ENCODE measurements at regions not wholly inside any gene's neighbourhood (a gene's known extent, or its start where the extent isn't known, plus 50 kb on each side); places are given as distances from the start of the nearest gene placed in this dataset.
A peak's percentile ranks its signal among the peaks of the same experiment; 100 is the strongest.

DNA sequence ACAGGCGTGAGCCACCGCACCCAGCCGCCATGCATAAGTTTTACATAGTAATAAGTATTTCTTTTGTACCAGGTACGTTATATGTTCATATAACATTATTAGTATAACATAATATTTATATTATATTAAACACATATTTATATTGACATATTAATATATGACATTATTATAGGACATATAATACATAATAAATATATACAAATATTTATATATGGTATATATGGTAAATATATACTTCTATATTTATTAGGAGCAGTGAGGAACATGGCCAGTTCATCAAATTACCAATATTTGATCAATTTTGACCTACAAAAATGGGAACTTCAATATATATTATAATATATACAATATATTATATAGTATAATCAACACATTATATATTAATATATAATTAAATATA is 245.9 kb upstream of the FGGY start:
- WGBS = 72% methylated on average over 4 of the region's 4 CpGs
- Histone ChIP-seq H3K4me1 (ENCODE audit: control insufficient read depth, insufficient read depth, low read length) (no peaks in the 10 kb centered on the region), H3K9me3 (ENCODE audit: control insufficient read depth, low read length) (no peaks in the 10 kb centered on the region), H3K27me3 (ENCODE audit: control insufficient read depth, insufficient read depth) (no peaks in the 10 kb centered on the region), H3K27ac (ENCODE audit: low read length) (no peak overlapping the region), H3K4me3 (ENCODE audit: low read length) (no peak overlapping the region)
- ATAC-seq (no peak), DNase-seq (no peak)
- intact Hi-C loops (cut with DNase I) = no loop called here

DNA sequence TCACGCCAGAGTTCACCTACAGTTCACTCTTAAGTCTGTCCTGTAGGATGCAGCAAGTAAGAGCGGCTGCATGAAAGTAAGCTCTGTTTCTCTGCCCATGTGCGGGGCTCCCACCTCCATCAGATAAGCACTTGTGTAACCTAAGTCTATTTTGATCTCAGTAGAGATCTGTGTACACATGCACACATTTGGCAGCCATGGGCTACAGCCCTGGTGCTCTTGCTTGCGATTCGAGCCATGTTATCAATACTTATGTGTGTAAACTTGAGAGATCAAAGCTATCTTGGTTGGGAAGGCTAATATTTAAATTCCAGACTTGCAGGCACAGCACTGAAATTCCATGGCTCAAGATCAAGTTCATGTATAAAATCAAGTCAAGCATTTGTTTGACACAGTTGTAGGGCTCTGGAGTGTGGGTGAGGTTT is 244.7 kb upstream of the FGGY start:
- H3K4me1 ChIP-seq (ENCODE audit: control insufficient read depth, insufficient read depth, low read length) = peaks cover 4% of the 10 kb centered on the region
- WGBS = 77% methylated on average over 5 of the region's 5 CpGs
- ATAC-seq (no peak), DNase-seq (no peak)
- no peaks in the 10 kb centered on the region for H3K27me3 ChIP-seq (ENCODE audit: control insufficient read depth, insufficient read depth)
- H3K4me3 ChIP-seq (ENCODE audit: low read length) = no peak overlapping the region
- H3K9me3 ChIP-seq (ENCODE audit: control insufficient read depth, low read length) = no peaks in the 10 kb centered on the region
- H3K27ac ChIP-seq (ENCODE audit: low read length) = no peak overlapping the region
- intact Hi-C loops (cut with DNase I) = no loop called here

DNA sequence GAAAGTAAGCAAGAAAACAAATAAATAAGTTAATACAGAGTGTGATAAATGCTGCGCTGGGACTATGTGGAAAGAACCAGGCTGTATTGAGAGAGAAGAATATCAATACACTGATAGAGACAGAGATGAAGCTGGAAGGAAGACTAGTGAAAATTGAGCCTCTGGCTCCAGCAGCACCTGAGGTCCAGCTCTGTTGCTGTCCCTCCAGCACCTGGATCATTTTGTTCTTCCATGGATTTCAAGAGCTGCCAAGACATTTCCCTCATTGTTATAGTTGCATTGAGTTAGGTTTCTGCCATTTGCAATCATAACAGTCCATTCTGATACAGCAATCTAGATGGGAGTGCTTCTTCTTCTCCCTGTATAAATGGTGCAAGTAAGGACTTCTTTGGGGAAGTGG is 242.7 kb upstream of the FGGY start:
- H3K4me1 ChIP-seq (ENCODE audit: control insufficient read depth, insufficient read depth, low read length) = peaks cover 8% of the 10 kb centered on the region
- ATAC-seq (no peak), DNase-seq (no peak)
- H3K27ac ChIP-seq (ENCODE audit: low read length) = no peak overlapping the region
- intact Hi-C loops (cut with DNase I) = no loop called here
- no peaks in the 10 kb centered on the region for H3K9me3 ChIP-seq (ENCODE audit: control insufficient read depth, low read length)
- whole genome bisulfite sequencing = 97% methylated on average over 1 of the region's 1 CpG
- no peak overlapping the region for H3K4me3 ChIP-seq (ENCODE audit: low read length)
- no peaks in the 10 kb centered on the region for H3K27me3 ChIP-seq (ENCODE audit: control insufficient read depth, insufficient read depth)

DNA sequence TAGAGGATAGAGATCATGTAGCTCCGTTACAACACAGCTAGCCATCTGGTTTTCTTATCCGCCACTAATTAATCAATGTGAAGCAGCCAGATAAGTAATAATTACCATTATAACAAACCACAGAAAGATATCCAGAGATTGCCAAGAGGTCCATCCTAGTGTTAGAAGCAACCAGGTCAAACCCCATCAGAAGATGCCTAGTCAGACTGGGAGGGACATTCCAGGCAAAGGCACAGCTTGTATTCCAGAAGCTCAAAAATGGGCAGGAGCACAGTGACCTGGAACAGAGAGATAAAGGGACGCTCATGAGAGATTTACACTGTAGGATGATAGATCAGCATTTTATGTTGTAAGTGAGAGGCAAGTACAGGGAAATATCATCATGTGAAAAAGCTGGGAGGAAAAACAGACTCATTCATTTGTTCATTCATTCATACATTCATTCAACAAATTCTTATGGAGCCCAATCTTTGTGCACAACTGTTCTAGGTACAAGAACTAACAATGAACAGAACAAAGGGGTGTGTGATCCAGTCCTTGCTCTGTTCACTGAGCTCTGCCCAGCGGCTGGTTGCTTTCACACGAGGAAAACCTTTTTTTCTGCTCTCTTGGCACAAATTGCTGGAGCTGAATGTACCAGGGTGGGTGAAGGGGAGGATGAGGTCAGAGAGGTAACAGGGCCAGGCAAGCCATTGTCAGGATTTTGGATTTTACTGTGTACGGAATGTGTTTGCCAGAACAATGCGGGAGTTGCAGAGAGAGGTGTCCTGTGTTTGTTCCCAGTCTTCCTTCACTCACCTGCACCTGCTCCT is 240.8 kb upstream of the FGGY start:
- WGBS = 61% methylated on average over 7 of the region's 7 CpGs
- intact Hi-C loops (cut with DNase I) = no loop called here
- H3K9me3 ChIP-seq (ENCODE audit: control insufficient read depth, low read length) = no peaks in the 10 kb centered on the region
- ATAC-seq (peak; percentile 23 to 25), DNase-seq (peak in 1 of 3 donors; percentile 53)
- H3K4me3 ChIP-seq (ENCODE audit: low read length) = no peak overlapping the region
- peak overlapping the region; percentile 22 for H3K27ac ChIP-seq (ENCODE audit: low read length)
- no peaks in the 10 kb centered on the region for H3K27me3 ChIP-seq (ENCODE audit: control insufficient read depth, insufficient read depth)
- peaks cover 8% of the 10 kb centered on the region for H3K4me1 ChIP-seq (ENCODE audit: control insufficient read depth, insufficient read depth, low read length)

DNA sequence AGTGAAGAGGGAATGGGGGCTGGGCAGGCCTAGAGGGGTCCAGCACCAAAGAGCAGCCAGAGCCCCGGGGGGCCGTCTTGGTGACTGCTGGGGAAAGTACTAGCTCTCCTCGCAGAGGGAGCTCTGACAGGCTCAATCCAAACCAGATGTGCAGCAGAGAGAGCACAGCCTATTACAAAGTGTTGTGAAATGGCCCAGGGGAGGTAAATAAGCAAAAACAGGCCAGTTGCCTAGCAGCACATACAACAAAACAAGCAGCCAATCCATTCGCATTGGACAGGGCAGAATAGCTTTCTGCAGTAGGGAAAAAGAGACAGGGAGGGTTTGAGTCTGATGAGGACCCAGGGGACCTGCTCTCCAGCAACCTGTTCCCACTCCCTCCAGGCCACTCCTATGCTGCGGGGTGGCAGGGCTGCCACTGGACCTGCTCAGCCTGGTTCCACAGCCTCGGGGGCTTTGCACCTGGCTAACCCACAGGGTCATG is 239.6 kb upstream of the FGGY start:
- peak; percentile 84 to 94 (median 92) for DNase-seq

DNA sequence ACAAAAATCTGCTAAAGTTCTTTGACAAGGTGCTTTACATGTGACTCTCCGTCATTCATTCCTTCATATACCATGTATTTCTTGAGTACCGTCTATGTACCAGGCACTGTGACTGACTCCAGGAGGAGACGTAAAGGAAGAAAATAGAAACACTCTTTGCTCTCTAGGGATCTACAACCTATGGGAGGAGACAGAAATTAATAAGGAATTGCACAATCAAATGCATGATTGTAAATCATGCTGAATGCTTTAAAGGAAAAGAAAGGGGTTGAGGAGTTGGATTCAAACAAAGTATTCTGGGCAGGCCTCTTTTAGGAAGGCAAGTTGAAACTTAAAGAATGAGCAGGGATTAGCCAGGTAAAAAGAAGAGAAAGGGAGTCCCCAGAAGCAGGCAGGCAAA is 239.1 kb upstream of the FGGY start:
- Histone ChIP-seq H3K4me3 (ENCODE audit: low read length) (no peak overlapping the region), H3K27me3 (ENCODE audit: control insufficient read depth, insufficient read depth) (no peaks in the 10 kb centered on the region), H3K9me3 (ENCODE audit: control insufficient read depth, low read length) (no peaks in the 10 kb centered on the region), H3K27ac (ENCODE audit: low read length) (peak overlapping the region; percentile 49), H3K4me1 (ENCODE audit: control insufficient read depth, insufficient read depth, low read length) (peaks cover 10% of the 10 kb centered on the region)
- no peak for ATAC-seq
- intact Hi-C loops (cut with DNase I) = no loop called here
- no peak for DNase-seq
- 93% methylated on average over 3 of the region's 3 CpGs for WGBS

More for the DNA sequence above, 239.6 kb upstream of the FGGY start:
- peaks cover 8% of the 10 kb centered on the region for H3K4me1 ChIP-seq (ENCODE audit: control insufficient read depth, insufficient read depth, low read length)
- no peak overlapping the region for H3K4me3 ChIP-seq (ENCODE audit: low read length)
- peak; percentile 87 to 94 for ATAC-seq
- no peaks in the 10 kb centered on the region for H3K27me3 ChIP-seq (ENCODE audit: control insufficient read depth, insufficient read depth)
- H3K27ac ChIP-seq (ENCODE audit: low read length) = peak overlapping the region; percentile 49
- no peaks in the 10 kb centered on the region for H3K9me3 ChIP-seq (ENCODE audit: control insufficient read depth, low read length)
- intact Hi-C loops (cut with DNase I) = no loop called here
- WGBS = 27% methylated on average over 6 of the region's 6 CpGs

DNA sequence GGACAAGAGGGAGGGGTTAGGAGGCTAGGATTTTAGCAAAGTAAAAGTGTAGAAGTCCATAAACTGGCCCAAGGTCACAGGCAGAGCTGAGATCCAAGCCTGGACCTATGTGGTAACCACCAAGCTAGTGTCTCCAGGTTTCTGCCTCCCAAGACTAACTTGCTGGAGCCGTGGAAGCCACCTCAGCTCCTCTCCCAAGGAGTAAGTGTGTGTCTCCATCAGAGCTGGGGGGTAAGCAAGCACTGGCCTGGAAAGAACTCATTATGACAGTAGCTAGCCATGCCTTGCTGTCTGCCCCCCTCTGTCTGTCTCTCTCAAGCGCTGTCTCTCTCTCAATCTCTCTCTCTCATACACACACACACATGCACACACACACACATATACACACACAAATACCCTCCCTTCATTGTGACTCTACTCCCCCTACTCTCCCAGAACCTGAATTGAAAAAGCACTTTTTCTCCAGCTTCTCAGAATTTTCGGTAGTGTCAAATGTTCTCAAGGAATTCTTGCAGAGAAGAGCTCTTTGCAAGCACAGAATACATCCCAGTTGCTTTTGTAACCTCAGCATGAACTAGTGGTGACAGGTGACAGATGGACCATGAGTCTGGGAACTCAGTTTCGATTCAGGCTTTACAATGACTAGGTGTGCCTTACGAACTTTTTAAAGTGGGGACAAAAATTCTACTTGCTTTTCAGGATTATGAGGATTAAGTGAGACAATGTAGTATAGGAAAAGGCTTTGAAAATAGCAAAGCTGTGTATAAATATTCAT is 238.0 kb upstream of the FGGY start:
- Histone ChIP-seq H3K27ac (ENCODE audit: low read length) (no peak overlapping the region), H3K4me3 (ENCODE audit: low read length) (no peak overlapping the region), H3K4me1 (ENCODE audit: control insufficient read depth, insufficient read depth, low read length) (peaks cover 10% of the 10 kb centered on the region), H3K9me3 (ENCODE audit: control insufficient read depth, low read length) (no peaks in the 10 kb centered on the region), H3K27me3 (ENCODE audit: control insufficient read depth, insufficient read depth) (no peaks in the 10 kb centered on the region)
- DNase-seq (no peak), ATAC-seq (no peak)
- intact Hi-C loops (cut with DNase I) = no loop called here
- 82% methylated on average over 5 of the region's 5 CpGs for WGBS

DNA sequence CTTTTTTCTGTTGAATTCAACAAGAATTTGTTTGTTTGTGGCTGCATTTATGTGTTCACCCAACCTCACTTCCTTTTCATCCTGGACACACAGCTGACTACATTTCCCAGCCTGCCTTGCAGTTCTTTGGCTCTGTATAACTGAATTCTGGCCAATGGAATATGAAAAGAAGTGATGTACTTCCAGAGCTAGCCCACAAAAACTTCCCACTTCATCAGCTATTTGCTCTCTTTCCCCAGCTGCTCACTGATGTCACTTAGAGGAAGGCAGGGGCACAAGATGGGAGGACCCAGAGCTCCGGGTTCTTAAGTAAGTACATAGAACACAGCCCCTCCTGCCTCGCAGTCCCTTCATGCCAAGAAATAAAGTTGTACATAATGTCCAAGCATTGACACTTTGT is 235.0 kb upstream of the FGGY start:
- peaks cover 6% of the 10 kb centered on the region for H3K4me1 ChIP-seq (ENCODE audit: control insufficient read depth, insufficient read depth, low read length)
- intact Hi-C loops (cut with DNase I) = loop anchor here in 1 of 4 donors (10.0 kb wide), 1 partner anchor 277 kb away; the partner anchor contains the start of gene JUN
- H3K9me3 ChIP-seq (ENCODE audit: control insufficient read depth, low read length) = no peaks in the 10 kb centered on the region
- 28% methylated on average over 2 of the region's 2 CpGs for WGBS
- H3K27me3 ChIP-seq (ENCODE audit: control insufficient read depth, insufficient read depth) = no peaks in the 10 kb centered on the region
- H3K27ac ChIP-seq (ENCODE audit: low read length) = peak overlapping the region; percentile 90
- H3K4me3 ChIP-seq (ENCODE audit: low read length) = peak overlapping the region; percentile 71
- peak; percentile 70 to 86 (median 74) for DNase-seq
- ATAC-seq = peak; percentile 86 to 93

DNA sequence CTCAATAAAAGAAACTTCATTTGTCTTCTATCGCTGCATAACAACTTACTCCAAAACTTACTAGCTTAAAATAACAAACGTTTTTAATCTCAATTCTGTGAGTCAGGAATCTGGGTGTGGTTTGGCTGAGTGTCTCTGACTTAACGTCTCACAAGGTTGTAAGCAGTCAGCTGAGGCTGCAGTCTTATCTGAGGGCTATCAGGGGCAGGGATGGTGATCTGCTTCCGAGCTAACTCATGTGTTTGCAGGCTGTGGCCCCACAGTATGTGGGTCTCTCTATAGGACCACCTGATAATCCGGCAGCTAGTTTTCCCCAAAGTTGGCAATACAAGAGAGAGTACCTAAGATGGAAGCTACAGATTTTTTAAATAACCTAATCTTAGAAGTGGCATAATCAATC is 234.2 kb upstream of the FGGY start:
- peak; percentile 69 to 84 for ATAC-seq
- peak in 2 of 3 donors; percentile 53 to 60 for DNase-seq
- H3K4me1 ChIP-seq (ENCODE audit: control insufficient read depth, insufficient read depth, low read length) = peaks cover 2% of the 10 kb centered on the region
- peak overlapping the region; percentile 64 for H3K27ac ChIP-seq (ENCODE audit: low read length)
- WGBS = 35% methylated on average over 5 of the region's 5 CpGs
- intact Hi-C loops (cut with DNase I) = loop anchor here in 1 of 4 donors (10.0 kb wide), 1 partner anchor 278 kb away; the partner anchor contains the start of gene JUN
- H3K9me3 ChIP-seq (ENCODE audit: control insufficient read depth, low read length) = no peaks in the 10 kb centered on the region
- no peak overlapping the region for H3K4me3 ChIP-seq (ENCODE audit: low read length)
- H3K27me3 ChIP-seq (ENCODE audit: control insufficient read depth, insufficient read depth) = no peaks in the 10 kb centered on the region

DNA sequence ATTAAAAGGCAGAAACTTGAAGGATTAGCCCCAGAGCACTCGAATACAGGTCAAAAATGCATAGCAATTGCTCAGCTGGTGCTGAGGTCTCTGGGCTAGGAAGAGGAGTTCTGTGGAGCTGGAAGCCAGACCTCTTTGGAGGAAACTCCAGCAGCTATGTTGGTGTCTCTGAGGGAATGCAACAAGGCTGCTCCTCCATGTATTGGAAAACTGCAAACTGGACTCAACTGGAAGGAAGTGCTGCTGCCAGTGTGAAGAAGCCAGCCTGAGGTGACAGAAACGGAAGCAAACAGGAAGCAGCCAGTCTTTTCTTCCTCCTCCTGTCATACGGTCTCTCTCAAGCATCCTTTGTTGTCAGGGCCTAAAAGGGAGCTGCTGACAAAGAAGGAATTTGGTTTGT is 233.4 kb upstream of the FGGY start:
- H3K9me3 ChIP-seq (ENCODE audit: control insufficient read depth, low read length) = no peaks in the 10 kb centered on the region
- H3K27ac ChIP-seq (ENCODE audit: low read length) = no peak overlapping the region
- DNase-seq (no peak), ATAC-seq (no peak)
- intact Hi-C loops (cut with DNase I) = loop anchor here in 1 of 4 donors (10.0 kb wide), 1 partner anchor 279 kb away; the partner anchor contains the start of gene JUN
- no peaks in the 10 kb centered on the region for H3K27me3 ChIP-seq (ENCODE audit: control insufficient read depth, insufficient read depth)
- peaks cover 2% of the 10 kb centered on the region for H3K4me1 ChIP-seq (ENCODE audit: control insufficient read depth, insufficient read depth, low read length)
- no peak overlapping the region for H3K4me3 ChIP-seq (ENCODE audit: low read length)
- 40% methylated on average over 3 of the region's 3 CpGs for WGBS

DNA sequence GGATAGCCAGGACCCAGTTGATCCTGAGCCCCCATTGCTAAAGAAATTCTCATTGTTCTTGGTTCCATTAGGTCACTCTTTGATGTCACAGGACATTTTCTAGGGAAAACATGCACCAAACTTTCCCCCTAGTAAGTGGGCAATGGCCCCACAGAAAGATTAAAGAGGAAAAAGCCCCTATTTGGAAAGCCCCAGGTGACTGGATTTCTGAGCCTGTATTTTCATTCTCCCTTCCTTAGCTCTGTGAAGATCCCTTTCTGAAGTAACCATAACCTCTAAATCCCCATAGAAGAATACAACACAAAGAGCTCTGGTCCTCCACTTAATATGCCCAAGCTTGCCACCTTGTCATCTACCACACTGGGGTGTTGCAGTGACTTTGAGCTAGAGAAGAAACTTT is 232.3 kb upstream of the FGGY start:
- Histone ChIP-seq H3K27ac (ENCODE audit: low read length) (no peak overlapping the region), H3K4me3 (ENCODE audit: low read length) (no peak overlapping the region), H3K4me1 (ENCODE audit: control insufficient read depth, insufficient read depth, low read length) (peaks cover 2% of the 10 kb centered on the region), H3K27me3 (ENCODE audit: control insufficient read depth, insufficient read depth) (no peaks in the 10 kb centered on the region), H3K9me3 (ENCODE audit: control insufficient read depth, low read length) (no peaks in the 10 kb centered on the region)
- DNase-seq (no peak), ATAC-seq (no peak)
- intact Hi-C loops (cut with DNase I) = loop anchor here in 1 of 4 donors (10.0 kb wide), 1 partner anchor 280 kb away; the partner anchor contains the start of gene JUN

Measured in right cardiac atrium (tissue), 5 donors.